ENCODE measurements at regions not wholly inside any gene's neighbourhood (a gene's known extent, or its start where the extent isn't known, plus 50 kb on each side); places are given as distances from the start of the nearest gene placed in this dataset.

- no peak for TF ChIP-seq POLR2A (IDR thresholded peaks at IDR 0.05; ENCODE audit: low read depth, low read length)
- TF ChIP-seq MAX (IDR thresholded peaks at IDR 0.05; ENCODE audit: insufficient read depth, insufficient read length): no peak
- TF ChIP-seq CTCF (IDR thresholded peaks at IDR 0.05; ENCODE audit: extremely low read depth in 1 of 2, insufficient read depth in 1 of 2, low read depth in 1 of 2, low read length in 2 of 2): no peak
- no peak for TF ChIP-seq MYC (IDR thresholded peaks at IDR 0.05; ENCODE audit: low read depth, low read length)
- no peak for TF ChIP-seq JUN (IDR thresholded peaks at IDR 0.05; ENCODE audit: borderline replicate concordance, insufficient read depth, insufficient read length, low read depth)
- TF ChIP-seq POLR2AphosphoS5 (IDR thresholded peaks at IDR 0.05; ENCODE audit: insufficient read depth, low read depth, low read length): no peak
These were observed 623.8 kb upstream of the LCORL start for GRCh38 chr4:18645351-18645750.

All from endothelial cell of umbilical vein (primary cell).